HuH-7 (cell line): ENCODE measurements at regions not wholly inside any gene's neighbourhood (a gene's known extent, or its start where the extent isn't known, plus 50 kb on each side); places are given as distances from the start of the nearest gene placed in this dataset.
"Not testable (repeated sequence)": the region's sequence is repeated elsewhere in the genome, so short reads cannot be mapped to it uniquely, and the experiment has no call there.

Experiments used
- DNase-seq: peaks from one replicate; pipeline ENCODE4 v3.0.0; 2011; ENCODE audit warnings: low spot score

DNA sequence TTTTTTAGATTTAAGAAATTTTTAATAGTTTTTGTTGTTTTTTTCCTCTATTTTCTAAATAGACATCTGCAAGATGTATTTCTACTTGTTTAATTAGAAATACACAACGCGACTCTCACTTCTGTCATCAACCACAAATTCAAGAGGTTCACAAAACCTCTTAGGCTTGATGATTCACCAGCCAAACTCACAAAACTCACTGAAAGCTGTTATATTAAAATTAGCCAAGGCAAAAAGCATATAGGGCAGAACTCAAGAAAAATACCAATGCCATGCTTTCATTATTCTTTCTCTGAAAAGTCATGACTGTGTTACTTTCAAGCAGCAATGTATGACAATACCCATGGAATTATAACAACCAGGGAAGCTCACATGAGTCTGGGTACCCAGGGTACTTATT lies 487.0 kb upstream of the RGS18 start:
- DNase-seq: no peak

DNA sequence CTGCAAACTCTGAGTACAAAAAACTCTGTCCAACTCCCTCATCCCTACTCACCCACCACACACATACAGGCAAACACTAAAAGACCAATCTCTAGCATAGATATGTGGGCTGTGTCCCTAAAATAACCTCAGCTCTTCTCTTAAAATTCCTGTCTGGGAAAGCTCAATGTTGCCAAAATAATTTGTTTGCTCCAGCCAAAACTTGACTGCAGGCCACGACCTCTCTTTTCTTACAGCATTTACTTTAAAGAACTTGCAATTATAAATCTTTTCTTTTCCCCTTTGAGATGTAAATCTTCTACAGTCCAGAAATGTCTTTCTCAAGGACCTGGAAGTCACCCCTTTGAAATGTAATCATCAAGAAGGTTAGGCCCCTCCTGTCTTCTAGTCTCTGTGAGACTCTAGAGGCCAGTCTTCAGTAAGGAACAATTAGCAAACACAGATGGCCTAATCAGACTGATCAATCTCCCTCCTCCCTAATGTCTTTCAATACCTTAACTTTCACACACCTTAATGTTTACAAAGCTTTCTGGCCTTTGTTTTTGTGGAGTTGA lies 483.6 kb upstream of the RGS18 start:
- DNase-seq: no peak

DNA sequence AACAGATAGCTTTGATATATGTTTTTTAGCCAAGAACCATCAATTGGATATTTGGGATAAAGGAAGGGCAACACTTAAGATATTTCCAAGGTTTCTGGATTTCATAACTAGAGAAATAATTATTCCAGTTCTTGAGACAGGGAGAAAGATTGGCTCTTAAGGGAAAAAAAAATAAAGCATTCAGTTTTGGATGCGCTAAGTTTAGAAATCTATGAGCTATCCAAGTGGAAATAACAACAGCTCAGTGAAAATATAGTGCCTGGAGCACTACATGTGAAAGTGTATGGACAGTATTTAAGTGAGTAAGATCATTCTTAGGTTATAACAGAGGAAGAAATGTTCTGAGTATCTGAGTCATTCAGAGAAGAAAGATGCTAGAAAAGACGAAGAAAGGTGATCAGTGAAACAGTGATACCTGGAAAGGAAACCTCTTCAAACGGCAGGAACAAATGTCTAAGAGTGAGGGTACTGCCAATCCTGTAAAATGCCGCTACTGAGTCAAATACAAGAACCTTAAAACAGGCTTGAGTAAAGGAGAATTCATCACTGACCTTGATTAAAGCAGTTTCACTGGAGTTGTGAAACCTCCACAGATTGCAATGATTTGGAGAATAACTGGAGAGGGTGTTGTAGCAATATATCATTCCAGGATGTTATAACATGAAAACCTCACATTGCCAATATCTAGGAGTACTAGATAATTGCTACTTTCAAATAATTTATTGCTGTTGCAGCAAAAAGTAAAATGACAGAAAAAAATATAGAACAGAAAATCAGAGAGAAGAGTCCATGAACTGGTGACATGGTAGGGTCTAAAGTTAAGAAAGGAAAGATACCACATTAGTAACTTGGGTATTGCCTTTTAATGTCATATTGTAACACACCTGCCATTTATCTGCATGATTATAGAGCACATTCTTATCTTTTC lies 482.1 kb upstream of the RGS18 start:
- DNase-seq: no peak

DNA sequence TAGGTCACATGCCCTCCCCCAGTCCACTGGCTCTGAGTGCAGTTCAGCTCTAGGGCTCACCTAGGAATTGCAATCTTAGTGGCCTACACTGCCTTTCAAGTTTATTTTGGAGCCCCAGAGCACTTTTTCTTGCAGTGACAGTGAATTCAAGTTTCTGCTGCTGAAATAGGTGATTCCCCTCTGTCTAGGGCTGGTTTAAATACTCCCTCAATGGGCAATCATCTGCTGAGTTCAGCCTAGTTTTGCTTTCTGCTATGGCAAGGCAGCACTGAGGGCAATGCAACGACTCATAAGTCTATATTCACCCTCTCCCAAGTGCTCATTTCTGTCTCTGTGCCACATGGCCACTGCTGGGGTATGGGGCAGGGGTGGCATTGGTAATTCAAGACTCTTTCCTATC lies 472.6 kb upstream of the RGS18 start:
- no peak for DNase-seq

DNA sequence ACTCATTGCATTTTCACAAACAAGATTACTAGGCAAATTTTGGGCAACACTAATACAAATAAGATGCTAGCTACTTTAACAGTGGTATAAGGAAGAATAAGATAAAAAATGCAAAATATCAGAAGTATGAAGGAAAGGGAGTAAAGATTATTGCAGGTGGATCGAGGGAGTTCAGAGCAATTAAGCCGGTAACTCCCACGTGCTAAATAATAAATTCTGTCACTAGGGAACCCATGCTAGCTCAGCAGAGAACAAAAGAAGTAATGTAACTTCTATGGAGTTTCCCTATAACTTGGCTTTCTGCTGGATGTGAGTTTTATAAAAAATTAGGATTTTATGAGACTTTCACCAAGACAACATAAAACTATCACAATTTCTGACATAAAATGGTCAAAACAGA lies 470.5 kb upstream of the RGS18 start:
- DNase-seq: no peak

DNA sequence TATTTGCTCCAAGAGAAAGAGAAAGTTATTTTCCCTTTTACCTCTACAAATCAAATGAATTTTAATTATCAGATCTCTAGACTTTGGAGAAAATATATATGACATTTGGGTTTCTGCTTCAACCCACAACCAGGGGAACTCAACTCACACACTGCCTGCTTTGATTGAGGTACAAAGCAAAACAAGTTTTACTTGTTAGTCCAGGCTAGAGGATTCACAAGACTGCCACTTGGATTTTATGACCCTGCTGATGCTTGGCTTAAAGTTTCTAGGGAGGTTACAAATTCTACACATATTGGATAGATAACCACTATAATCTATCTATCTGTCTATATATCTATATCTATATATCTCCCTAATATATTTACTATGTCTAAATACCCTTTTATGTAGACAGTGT lies 467.3 kb upstream of the RGS18 start:
- DNase-seq: no peak

DNA sequence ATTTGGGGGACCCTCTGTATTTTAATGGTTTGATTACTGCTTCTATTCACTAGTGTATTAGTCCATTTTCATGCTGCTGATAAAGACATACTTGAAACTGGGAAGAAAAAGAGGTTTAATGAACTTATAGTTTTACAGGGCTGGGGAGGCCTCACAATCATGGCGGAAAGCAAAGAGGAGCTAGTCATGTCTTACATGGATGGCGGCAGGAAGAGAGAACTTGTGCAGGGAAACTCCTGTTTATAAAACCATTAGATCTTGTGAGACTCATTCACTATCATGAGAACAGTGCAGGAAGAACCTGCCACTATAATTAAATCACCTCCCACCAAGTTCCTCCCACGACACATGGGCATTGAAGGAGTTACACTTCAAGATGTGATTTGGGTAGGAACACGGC lies 464.5 kb upstream of the RGS18 start:
- DNase-seq: no peak

DNA sequence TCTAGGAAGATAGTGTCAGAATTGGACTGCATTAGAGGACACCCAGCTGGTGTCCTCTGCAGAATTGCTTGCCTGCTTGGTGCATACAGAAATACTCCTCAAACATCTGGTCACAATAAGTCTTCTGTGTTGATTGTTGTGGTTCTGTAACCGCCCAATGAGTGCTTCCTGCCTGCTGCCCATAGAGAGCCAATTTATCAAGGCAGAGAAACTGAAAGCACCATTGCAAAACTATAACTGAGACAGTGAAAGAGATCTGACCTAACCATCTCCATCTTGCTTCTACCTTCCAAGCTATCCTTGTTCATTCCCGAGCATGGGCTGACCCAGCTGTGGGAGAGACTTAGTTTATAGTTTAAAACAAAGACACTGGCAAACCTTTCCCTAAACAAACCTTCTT lies 462.4 kb upstream of the RGS18 start:
- DNase-seq: no peak

DNA sequence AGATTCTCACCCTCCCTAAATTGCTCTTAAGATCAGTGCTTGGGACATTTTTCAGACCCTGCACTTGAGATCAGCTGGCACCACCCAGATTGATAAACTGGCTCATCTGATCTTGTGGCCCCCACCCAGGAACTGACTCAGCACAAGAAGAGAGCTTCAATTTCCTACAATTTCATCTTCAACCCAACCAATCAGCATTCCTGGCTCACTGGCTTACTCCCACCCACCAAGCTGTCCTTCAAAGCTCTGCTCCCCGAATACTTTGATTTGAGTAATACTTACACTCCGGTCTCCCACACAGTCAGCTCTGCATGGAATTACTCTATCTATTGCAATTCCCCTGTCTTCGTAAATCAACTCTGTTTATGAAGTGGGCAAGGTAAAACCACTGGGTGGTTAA lies 461.9 kb upstream of the RGS18 start:
- no peak for DNase-seq

DNA sequence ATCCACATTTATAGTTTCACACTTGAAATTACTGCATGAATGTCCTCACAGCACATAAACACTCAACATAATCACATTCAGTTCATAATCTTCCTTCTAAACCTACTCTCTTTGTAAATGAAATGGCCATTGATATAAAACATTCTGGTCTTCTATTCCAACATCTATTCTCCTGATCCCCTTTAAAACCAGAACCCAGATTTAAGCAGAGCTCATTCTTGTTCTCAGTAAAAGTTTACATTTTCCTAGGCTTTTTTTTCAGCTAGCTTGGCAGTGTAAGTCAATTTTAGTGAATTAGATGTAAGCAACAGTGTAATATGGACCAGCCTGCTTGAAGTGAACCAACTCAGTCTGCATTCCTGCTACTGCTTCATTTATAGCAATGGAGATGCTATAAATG lies 460.7 kb upstream of the RGS18 start:
- DNase-seq: no peak

DNA sequence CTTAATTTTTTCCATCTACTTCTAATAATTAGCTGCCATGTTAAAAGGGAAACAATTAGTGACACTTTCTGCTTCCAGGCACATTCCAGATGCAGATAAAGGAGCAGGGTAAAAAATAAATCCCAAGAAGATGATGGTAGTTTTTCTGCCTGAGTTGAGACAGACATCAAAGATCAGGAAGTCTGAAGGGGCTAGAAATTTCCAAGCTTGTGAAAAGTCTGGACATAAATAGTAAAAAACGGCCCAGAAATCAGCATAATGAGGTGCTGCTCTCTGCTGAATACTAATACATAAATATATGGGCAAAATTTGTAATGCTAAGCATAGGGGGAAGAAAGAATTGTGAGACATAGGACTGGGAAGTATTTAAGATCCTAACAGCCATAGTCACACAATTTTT lies 460.0 kb upstream of the RGS18 start:
- DNase-seq: no peak

DNA sequence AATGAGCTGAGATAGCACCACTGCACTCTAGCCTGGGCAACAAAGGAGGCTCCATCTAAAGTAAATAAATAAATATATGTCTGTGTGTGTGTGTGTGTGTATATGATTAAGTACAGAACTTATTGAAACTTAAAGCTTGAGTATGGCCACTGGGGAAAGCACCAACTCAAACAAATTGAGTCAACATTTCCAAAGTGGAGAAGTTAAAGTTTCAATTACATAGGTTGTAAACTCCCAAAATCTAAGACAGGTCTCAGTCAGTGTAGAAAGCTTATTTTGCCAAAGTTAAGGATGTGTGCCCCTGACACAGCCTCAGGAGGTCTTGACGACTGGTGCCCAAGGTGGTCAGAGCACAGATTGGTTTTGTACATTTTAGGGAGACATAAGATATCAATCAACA lies 458.9 kb upstream of the RGS18 start:
- no peak for DNase-seq

DNA sequence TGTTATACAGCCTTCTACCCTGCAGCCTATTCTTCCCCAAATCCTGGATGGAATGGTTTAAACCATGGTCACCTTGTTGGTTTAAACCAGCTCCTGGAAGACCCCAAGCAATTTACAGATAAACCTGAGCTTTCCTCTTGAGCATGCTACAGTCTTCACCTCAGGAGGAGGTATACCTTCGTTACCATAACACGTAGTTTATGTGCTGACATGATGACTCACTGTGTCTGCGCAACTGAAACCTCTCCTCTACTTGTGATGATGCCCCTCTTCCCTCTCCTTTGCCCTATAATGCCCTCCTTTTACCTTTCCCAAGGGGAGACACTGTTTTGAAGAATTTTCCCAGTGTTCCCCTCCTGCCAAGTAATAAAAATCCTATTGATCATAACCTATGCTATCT lies 457.3 kb upstream of the RGS18 start:
- no peak for DNase-seq

DNA sequence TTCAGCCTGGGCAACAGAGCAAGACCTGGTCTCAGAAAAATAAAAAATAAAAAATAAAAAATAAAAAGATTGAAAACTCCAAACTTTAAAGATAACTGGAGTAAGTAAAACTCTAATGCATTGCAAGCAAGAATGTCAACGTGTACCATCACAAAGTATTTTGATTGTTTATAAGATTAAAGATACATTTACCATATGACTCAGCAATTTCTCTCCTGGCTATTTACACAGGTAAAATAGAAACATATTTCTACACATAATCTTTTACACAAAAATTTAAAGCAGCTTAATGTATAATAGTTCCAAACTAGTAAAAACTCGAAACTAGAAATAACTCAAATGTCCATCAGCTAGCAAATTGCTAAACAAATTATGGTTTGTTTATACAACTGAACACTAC lies 456.1 kb upstream of the RGS18 start:
- DNase-seq: no peak

DNA sequence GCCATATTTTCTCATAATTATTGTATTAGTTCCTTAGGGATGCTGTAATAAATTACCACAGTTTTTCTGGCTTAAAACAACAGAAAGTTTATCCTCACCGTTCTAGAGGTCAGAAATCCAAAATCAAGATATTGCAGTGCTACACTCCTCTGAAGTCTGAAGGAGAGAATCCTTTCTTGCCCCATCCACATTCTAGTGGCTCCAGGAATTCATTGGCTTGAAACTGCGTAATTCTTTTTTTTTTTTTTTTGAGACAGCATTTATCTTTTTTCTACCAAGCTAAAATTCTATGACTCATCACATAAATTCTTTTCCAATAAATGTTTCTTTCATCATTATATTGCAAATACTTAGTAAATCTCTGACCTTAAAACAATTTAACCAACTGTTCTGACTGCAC lies 451.0 kb upstream of the RGS18 start:
- DNase-seq: no peak

DNA sequence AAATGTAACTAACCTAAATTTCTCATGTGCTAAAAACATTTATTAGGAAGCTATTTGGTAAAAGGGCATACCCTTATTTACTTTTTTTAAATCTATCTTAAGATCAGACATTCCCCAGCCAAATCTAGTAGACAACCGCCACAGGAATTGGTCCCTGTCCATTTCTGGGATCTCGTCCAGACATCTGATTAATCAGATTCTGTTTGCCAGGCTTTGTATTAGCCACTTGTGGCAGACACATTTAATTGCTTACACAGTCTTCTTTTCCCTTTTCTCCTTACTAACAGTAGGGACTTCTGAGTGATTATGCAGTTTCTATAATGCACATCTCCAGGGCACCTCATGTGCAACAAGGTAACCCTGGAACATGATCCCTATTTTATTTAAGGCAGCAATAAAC lies 449.0 kb upstream of the RGS18 start:
- DNase-seq: no peak

DNA sequence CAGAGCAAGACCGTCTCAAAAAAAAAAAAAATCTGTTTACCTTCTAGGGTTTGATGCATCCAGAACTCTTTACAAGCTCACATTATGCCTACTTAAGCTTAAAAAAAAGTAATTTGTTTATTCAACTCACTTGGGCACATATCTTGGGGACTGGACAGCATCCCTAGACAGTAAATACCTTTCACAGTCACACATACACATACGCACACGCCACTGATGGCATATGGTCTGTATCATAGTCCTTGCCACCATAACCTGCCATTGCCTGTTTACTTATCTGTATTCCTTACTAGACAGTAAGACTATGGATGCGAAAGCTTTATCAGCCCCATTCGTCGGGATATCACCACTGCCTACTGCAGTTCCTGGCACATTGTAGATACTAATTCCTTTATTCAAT lies 446.3 kb upstream of the RGS18 start:
- DNase-seq: no peak

DNA sequence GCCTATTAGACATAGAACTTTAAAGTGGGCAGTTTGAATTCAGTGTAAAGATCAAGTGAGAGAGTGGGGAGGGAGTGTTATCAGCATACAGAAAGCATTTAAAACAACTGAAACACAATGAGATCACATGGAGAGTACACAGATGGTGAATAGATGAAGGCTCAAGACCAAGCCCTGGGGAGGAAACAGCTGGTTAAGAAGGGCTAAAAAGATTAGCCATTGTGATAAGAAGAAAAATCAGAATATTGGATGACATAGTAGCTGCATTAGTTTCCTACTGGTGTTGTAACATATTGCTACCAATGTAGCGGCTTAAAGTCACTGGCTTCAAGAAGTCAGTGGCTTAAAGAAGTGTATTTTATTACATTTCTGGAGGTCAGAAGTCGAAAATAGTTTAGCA lies 443.4 kb upstream of the RGS18 start:
- DNase-seq: no peak

DNA sequence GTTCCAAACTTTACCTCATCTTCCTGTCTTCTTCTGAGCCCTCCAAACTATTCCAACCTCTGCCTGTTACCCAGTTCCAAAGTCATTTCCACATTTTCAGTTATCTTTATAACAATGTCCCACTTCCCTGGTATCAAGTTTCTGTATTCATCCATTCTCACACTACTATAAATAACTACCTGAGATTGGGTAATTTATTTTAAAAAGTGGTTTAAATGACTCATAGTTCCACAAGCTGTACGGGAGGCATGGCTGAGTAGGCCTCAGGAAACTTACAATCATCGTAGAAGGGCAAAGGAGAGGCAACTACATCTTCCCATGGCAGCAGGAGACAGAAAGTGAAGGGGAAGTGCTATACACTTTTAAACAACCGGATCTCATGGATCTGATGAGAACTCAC lies 428.5 kb upstream of the RGS18 start:
- no peak for DNase-seq

DNA sequence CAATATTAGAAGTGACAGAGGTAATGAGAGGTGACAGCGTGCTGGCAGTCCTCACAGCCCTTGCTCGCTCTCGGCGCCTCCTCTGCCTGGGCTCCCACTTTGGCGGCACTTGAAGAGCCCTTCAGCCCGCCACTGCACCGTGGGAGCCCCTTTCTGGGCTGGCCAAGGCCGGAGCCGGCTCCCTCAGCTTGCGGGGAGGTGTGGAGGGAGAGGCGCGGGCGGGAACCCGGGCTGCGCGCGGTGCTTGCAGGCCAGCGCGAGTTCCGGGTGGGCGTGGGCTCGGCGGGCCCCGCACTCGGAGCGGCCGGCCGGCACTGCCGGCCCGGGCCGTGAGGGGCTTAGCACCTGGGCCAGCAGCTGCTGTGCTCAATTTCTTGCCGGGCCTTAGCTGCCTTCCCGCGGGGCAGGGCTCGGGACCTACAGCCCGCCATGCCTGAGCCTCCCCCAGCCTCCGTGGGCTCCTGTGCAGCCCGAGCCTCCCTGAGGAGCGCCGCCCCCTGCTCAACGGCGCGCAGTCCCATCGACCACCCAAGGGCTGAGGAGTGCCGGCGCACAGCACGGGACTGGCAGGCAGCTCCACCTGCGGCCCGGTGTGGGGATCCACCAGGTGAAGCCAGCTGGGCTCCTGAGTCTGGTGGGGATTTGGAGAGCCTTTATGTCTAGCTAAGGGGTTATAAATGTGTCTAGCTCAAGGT lies 426.5 kb upstream of the RGS18 start:
- DNase-seq: not testable (repeated sequence)

DNA sequence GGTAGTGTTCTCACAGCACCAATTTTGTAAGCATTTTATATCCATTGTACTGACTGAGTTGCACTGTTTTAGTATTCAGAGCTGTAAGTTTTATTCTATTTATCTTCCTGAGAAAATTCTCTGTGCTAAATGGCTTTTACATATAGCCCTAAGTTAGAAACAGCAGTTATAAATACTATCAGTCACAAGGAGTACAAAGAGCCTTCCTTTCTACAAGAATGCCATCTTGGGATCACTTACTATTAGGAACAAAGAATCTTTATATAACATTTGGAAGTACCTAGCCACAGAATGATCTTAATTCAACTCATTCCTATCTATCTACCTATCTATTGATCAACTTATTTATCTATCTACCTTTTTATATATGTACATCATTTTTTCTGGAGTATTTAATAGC lies 423.9 kb upstream of the RGS18 start:
- DNase-seq: no peak

DNA sequence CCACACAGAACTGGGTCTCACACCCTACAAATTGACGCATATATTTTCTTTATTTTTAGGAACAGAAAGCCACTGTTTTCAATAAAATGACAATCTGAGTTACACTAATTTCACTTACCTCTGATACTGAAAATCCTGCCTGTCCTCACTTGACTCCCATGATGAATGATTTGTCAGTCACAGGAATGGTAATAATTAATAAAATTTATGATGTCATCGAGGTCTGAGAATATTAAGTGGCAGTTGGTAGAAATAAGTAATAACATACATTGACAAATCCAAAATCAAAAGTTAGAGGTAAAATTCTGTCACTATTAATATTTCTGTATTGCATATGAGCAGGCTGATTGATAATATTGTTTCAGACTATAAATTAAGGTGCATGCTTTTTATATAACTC lies 418.7 kb upstream of the RGS18 start:
- DNase-seq: no peak

DNA sequence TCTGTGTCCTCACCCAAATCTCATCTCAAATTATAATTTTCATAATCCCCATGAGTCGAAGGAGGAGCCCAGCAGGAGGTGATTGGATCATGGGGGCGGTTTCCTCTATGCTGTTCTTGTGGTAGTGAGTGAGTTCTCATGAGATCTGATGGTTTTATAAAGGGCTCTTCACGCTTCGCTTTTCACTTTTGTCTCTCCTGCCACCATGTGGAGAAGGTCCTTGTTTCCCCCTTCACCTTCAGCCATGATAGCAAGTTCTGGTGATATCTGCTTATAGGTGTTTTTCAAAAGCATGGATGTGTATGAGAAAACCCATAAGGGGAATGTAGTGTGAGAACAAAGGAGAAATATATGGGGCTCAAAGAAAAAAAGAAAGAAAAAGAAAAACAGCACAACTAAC lies 405.9 kb upstream of the RGS18 start:
- no peak for DNase-seq
